NCI-H1417 (cell line): ENCODE measurements at regions not wholly inside any gene's neighbourhood (a gene's known extent, or its start where the extent isn't known, plus 50 kb on each side); places are given as distances from the start of the nearest gene placed in this dataset.

Source experiments
- DNase-seq, 3 experiments: peaks; one replicate each; lab custom pipeline; 2025; lab: John Stamatoyannopoulos, UW

DNA sequence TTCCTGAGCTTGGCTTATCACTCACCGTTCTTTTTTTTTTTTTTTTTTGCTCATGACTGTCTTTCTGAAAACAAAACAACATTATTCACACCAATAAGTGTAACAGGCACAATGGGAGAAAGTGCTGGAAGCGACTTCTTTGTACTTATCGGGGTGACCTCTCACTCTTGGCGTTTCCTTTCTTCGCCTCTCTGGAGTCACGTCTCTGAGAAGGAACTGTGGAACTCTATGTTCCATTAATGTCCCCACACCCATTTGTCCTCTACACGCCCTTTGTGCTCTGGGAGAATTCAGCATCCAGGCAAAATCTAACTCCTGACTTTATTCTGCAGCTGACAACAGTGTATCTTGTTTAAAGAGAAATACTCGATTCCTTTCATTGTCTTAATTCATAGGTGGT is 70.8 kb upstream of the FAM204A start:
- DNase-seq: no peak

DNA sequence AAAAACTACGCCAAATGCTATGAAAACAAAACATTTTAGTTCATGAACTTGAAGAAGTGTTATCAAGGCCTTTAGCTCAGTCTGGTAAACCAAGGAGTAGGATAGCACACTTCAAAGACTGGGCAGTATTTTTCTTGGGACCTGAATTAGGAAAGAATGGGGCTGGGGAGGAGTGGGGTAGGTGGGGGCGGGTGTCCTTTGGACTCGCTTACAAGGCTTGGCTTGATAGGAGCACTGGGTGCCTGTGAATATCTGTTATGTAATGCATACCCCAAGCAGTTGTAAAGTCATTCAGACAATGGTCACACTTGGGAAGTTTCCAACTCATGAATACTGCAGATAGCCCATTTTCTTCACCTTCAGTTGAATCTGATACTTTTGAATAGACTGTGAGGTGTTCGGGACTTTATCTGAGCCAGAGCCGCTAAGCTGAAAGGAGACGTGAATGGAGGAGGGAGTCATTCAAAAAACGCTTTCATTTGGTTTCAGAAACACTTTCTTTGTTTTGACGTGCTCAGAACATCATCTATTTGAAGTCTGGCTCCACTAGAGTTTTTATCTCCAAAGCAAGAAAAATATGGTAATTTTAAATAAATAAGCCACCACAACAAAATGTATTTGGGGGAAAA is 70.1 kb upstream of the FAM204A start:
- DNase-seq: no peak

DNA sequence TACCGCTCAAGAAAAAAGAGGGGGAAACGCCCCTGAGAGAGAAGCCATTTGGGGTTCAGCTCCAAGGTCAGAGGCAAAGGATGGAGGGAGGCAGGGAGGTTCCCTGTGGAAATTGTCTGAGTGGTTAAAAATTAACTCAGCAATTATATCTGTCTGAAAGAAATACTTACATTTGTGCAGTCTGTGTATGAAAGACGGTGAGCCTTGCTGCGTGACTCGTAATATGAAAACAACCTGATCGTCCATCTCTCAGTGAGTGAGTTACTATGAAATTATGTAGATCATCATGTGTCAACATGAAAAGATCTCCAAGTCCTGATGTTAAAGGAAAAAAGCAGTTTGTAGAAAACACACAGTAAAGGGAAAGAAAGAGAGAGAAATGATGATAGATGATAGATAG is 67.2 kb upstream of the FAM204A start:
- no peak for DNase-seq

DNA sequence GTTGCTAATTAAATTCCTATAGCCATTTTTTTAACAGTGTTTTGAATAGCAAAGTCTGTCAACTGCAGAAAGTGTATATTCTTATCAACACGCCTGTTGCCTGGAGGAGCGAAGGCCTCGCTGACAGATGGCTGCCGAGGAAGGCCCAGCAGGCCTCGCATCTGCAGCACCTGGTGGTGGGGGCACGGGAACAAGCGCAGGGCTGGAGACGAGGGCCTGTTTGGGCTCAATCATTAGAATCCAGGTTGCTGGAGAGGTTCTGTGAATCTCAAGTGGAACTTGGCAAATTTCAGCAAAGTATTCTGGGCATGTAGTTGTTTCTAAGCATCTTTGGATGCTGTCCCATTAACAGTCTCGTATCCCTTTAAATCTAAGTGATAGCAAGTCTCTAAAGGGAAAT is 66.1 kb upstream of the FAM204A start:
- DNase-seq: no peak

DNA sequence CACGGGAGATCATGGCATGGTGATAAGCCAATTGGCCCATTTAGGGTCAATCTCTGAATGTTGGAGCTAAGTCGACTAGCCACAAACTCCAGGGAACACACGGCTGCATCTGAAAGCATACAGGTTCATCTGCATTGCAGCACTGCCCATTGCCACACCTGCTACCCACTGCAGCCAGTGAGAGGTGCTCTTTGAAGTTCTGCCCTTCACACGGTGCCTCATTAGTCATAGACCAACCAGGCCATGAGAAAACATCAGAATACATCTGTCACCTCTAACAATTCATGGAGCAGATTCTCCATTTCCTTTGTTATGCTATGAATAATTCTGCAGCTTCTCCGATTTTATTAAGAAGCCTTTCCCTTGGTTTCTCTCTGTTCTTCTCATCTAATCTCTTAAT is 65.7 kb upstream of the FAM204A start:
- DNase-seq: no peak

DNA sequence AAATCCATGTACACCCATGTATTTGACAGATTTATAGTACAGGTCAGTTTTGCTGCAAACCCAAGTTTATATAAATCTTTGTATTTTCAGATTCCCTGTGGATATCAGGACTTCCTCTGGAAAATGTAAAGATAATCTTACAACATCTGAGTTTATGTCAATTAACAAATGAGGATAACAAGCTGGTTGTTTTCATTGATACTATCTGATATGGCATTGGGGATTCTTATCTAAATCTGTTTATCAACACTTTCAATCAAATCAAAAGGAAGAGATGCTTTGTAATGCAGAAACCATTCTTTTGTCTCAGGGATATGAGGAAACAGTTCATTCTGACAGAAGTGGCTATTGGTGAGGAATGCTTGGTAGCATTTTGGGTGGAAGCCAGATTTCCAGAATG is 64.9 kb upstream of the FAM204A start:
- no peak for DNase-seq

DNA sequence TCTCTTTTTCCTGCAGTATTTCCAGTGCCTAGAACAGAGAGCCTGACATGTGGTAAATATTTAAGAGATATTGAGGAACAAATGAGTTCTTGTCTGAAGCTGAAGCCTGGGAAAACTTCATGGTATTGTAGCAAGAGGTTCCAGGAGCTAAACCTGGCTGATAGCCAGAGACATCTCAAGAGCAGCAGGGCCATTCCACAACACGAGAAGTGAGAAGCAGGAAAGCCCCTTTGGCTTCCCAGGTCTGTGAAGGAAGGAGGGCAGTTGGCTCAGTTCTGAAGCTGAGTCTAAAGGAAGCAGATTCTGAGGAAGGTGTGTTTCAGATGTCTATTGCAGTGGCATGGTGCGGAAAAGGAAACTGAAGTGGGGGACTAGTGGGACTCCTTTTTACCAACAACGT is 63.8 kb upstream of the FAM204A start:
- no peak for DNase-seq

DNA sequence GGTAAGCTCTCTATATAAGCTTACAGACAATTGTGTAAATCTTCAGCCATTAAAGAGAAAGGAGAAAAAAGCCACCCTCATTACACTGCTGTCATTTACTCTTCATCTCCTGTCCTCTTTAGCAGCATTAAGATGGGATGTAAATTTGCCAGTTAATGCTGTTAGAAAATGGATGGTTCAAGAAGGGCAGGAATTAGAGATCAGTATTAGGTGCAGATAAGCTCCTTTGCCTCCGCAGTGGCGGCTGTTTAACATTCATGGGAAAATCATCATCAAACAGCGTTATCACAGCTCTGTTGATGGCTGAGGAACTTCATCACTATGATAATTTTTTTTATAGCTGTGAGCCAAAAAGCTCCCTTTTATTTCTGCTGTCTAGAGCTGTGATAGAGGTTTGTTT is 61.8 kb upstream of the FAM204A start:
- no peak for DNase-seq

DNA sequence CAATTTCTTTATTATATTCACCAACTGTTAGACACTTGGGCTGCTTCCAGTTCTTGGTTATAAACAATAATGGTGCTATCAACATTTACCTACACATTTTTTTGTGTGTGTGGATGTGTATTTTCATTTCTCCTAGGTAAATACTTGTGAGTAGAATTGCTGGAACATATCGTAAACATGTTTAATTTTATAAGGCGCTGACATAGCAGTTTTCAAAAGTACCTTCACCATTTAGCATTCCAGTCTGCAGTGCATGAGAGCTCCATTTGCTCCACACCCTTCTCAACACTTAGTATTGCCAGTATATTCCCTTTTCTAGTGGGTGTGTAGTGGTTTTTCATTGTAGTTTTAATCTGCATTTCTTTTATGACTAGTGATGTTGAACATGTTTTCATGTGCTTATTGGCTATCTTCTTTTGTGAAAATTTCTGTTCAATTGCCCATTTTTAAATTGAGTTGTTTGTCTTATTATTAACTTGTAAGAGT is 59.6 kb upstream of the FAM204A start:
- DNase-seq: no peak

DNA sequence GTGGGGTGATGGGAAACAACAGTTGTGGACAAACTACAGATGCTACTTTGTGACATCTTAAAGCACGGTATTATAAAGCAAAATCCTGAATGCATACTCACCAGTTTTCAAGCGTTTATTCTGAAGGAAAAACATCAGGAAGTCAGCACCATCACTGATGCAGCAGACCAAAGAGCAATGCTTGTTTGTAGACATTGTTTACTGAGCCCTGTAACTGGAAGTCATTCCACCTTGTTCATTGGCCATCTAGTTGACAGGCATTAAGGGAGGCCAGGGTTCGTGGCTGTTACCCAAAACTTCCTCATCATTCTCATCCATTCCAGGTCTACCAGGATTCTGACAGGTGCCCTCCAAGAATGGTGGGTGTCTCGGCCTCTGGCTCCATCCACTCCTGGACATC is 55.3 kb upstream of the FAM204A start:
- no peak for DNase-seq

DNA sequence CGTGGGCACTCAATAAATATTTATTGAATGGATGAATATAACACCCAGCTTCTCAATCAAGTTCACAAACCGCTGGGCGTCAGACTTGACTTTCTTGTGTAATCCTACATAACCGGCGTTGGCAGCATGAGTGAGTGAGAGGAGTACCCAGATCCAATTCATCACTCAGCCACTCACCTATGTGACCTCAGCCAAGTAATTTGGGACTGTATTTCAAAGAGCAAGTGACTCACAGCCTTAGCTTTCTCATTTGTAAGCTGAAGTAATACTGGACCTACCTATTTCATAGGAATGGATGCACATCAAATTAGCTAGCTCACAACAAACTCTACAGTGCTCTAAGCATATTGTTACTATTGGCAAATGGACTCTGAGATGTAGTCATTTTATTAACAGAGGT is 53.8 kb upstream of the FAM204A start:
- no peak for DNase-seq

DNA sequence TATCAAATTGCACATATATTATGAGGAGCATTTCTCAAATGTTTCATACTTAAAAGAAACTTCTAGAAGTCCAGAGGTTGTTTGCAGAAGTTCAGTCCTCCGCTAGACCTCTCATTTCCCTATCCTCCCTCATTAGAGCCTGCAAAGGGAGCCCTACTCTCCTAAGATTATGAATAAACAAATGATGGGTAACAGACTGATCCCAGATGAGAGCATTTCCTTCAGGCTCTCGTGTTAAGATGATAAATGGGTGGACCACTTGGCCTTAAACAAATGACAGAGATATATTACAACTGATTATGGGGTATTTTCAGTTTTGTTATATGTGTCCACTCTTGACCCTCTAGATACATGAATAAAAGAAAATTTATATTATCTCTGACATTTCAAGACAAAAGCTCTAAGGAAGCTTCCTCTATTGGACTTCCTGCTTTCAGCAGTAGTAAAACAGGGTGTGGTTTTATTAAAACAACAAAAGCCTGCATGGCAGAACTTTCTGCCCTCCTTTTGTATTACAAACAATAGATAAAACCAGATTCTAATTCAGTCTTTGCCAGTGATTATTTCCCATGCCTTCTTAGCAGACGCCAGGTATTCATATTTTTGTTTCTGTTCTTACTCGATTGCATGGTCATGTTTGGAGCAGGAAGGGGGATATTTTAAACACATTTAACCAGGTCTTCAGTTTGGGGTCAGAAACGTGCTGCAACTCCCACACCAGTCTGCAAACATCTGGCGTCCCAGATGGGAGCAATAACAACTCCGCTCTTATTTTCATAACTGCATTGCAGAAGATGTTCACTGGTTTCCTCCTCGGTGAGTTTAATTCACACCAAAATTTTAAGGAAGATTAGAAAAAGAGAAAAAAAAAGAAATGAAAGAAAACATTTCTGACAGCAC is 52.4 kb upstream of the FAM204A start:
- DNase-seq: peak in 2 of 3 experiments; percentile 5 to 53

DNA sequence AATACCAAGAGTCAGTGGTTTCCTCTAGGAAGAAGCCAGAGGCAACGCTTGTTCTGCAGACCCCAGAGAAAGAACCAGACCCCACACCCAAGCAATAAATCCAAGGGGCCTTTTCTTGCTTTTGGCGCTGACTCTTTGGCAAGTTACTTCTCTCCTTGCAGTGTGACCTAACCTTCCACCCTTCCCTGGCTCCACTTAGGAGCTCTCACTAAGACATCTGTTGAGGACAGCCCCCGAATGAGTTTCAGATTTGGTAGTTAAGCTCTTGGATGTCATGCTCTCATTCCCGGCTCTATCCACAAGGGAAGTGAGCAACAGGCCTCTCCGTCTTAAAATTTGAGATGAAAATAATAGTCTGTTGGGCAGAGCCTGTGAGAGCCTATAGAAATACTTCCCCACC is 50.6 kb upstream of the FAM204A start:
- no peak for DNase-seq
